WTC11 (cell line): ENCODE measurements at regions not wholly inside any gene's neighbourhood (a gene's known extent, or its start where the extent isn't known, plus 50 kb on each side); places are given as distances from the start of the nearest gene placed in this dataset.

Experiments used
- ATAC-seq: fragments of 200-7000 bp; cut with Tn5 transposase; 2 replicates; pipeline ENCODE4 v1.10.0; 2021; ENCODE audit warnings: mild to moderate bottlenecking, moderate library complexity
- CTCF ChIA-PET: fragments of 300-600 bp; sonication (Branson Sonifier 250); formaldehyde crosslinking; loops from one replicate; lab custom pipeline; 2021; ENCODE audit warnings: antibody characterized with exemption; lab: Charles Lee
- POLR2A ChIA-PET: fragments of 350-600 bp; sonication (Branson Sonifier 250); formaldehyde crosslinking; loops from one replicate; lab custom pipeline; 2021; ENCODE audit warnings: antibody characterized with exemption; lab: Charles Lee
- DNase-seq: peaks from one replicate; pipeline ENCODE4 v3.0.0; 2021; ENCODE audit warnings: low spot score
- H3K27ac Mint-ChIP-seq: 2 replicates; pipeline ENCODE4 v1.8.0; 2021; ENCODE audit warnings: mixed read lengths
- H3K27me3 Mint-ChIP-seq: 2 replicates; pipeline ENCODE4 v1.8.0; 2021; ENCODE audit warnings: low read depth, mild to moderate bottlenecking, moderate library complexity, mixed read lengths
- H3K36me3 Mint-ChIP-seq: 2 replicates; pipeline ENCODE4 v1.8.0; 2021; ENCODE audit warnings: mixed read lengths
- H3K4me1 Mint-ChIP-seq: 2 replicates; pipeline ENCODE4 v1.8.0; 2022; ENCODE audit warnings: mixed read lengths
- H3K4me3 Mint-ChIP-seq: 2 replicates; pipeline ENCODE4 v1.8.0; 2021; ENCODE audit warnings: mild to moderate bottlenecking, moderate library complexity, mixed read lengths
- H3K9me3 Mint-ChIP-seq: 2 replicates; pipeline ENCODE4 v1.8.0; 2021; ENCODE audit warnings: mixed read lengths
- ETV6 ChIP-seq: sonication (generic); formaldehyde crosslinking; IDR thresholded peaks from 2 replicates; pipeline ENCODE4 v1.8.1; 2022; ENCODE audit warnings: mild to moderate bottlenecking, missing genetic modification reagents
- RELA ChIP-seq: sonication (generic); formaldehyde crosslinking; IDR thresholded peaks from 2 replicates; pipeline ENCODE4 v1.8.1; 2022; ENCODE audit warnings: missing genetic modification reagents, mild to moderate bottlenecking, borderline replicate concordance
- SMAD4 ChIP-seq: sonication (generic); formaldehyde crosslinking; IDR thresholded peaks from 2 replicates; pipeline ENCODE4 v1.8.0; 2022; ENCODE audit warnings: mild to moderate bottlenecking, missing genetic modification reagents
- SP1 ChIP-seq: sonication (generic); formaldehyde crosslinking; conservative IDR thresholded peaks from 2 replicates; pipeline ENCODE4 v1.8.1; 2022; ENCODE audit warnings: missing genetic modification reagents
- TP53 ChIP-seq: sonication (generic); formaldehyde crosslinking; IDR thresholded peaks from 2 replicates; pipeline ENCODE4 v1.8.1; 2023; ENCODE audit warnings: mild to moderate bottlenecking, missing genetic modification reagents
- ZNF232 ChIP-seq: sonication (generic); formaldehyde crosslinking; IDR thresholded peaks from 2 replicates; pipeline ENCODE4 v1.8.0; 2022; ENCODE audit warnings: mild to moderate bottlenecking, missing genetic modification reagents
- ZNF263 ChIP-seq: sonication (generic); formaldehyde crosslinking; IDR thresholded peaks from 2 replicates; pipeline ENCODE4 v1.8.1; 2022; ENCODE audit warnings: low read depth, mild to moderate bottlenecking, moderate library complexity, missing genetic modification reagents
- ZNF317 ChIP-seq: sonication (generic); formaldehyde crosslinking; IDR thresholded peaks from 2 replicates; pipeline ENCODE4 v1.8.1; 2023; ENCODE audit warnings: low read depth, mild to moderate bottlenecking, moderate library complexity, missing genetic modification reagents, borderline replicate concordance
- ZNF671 ChIP-seq: fragments of 250-450 bp; sonication (Bioruptor Pico); IDR thresholded peaks from 2 replicates; pipeline ENCODE4 v1.8.0; 2021; ENCODE audit warnings: mild to moderate bottlenecking
- TF ChIP-seq, protein P1 (sequence below): fragments of 250-450 bp; sonication (Bioruptor Pico); IDR thresholded peaks from 2 replicates; pipeline ENCODE4 v1.9.0; 2021; ENCODE audit warnings: mild to moderate bottlenecking, borderline replicate concordance
- TF ChIP-seq, protein P2 (sequence below): sonication (generic); formaldehyde crosslinking; IDR thresholded peaks from 2 replicates; pipeline ENCODE4 v1.8.1; 2022; ENCODE audit warnings: missing genetic modification reagents, borderline replicate concordance
- TF ChIP-seq, protein P3 (sequence below): fragments of 250-450 bp; sonication (Bioruptor Pico); IDR thresholded peaks from 2 replicates; pipeline ENCODE4 v1.8.0; 2021; ENCODE audit warnings: mild to moderate bottlenecking
- TF ChIP-seq, protein P4 (sequence below): sonication (generic); formaldehyde crosslinking; IDR thresholded peaks from 2 replicates; pipeline ENCODE4 v1.8.0; 2023; ENCODE audit warnings: missing genetic modification reagents, mild to moderate bottlenecking, borderline replicate concordance
- TF ChIP-seq, protein P5 (sequence below): sonication (generic); formaldehyde crosslinking; IDR thresholded peaks from 2 replicates; pipeline ENCODE4 v1.8.0; 2022; ENCODE audit warnings: mild to moderate bottlenecking, missing genetic modification reagents
- TF ChIP-seq, protein P6 (sequence below): sonication (generic); formaldehyde crosslinking; IDR thresholded peaks from 2 replicates; pipeline ENCODE4 v1.8.0; 2022; ENCODE audit warnings: mild to moderate bottlenecking, missing genetic modification reagents
- TF ChIP-seq, protein P7 (sequence below): sonication (generic); formaldehyde crosslinking; IDR thresholded peaks from 2 replicates; pipeline ENCODE4 v1.8.0; 2022; ENCODE audit warnings: mild to moderate bottlenecking, missing genetic modification reagents
- TF ChIP-seq, protein P8 (sequence below): fragments of 250-450 bp; sonication (Bioruptor Pico); IDR thresholded peaks from 2 replicates; pipeline ENCODE4 v1.9.0; 2021; ENCODE audit warnings: mild to moderate bottlenecking

DNA sequence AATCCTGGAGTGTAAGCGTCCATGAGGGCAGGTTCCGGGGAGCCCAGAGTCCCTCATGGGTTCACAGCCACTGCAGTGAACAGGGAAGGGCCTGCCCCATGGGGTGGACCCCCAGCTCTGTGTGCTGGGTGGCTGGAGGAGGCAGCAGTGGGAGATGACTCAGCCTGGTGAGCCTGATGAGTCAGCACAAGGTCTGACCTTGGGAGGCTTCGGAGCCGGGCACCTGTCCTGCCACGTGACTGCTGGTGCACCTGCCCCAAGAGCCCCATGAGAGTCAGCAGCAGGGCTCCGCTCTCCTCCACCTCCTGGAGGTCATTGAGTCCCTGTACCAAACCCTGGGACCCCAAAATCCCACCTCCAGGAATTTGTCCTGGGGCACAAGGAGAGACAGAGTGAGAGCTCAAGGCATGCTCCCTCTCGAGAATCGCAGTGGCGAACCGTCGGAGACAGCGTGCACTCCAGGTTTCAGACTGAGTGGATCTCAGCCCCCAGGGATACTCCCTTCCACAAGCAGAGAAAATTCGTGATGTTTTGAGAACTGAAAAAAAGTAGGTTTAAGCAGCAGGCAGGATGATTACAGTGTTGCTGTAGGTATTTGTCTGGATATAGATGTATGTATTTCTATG is 1221.7 kb downstream of the BRD1 start:
- no peak for ATAC-seq
- no peak for TF ChIP-seq ZNF671
- TF ChIP-seq ZNF232 (CRISPR knock-in tag) = no peak
- no peak for TF ChIP-seq SMAD4
- no peak for TF ChIP-seq ETV6 (CRISPR knock-in tag)
- TF ChIP-seq, protein P1, sequence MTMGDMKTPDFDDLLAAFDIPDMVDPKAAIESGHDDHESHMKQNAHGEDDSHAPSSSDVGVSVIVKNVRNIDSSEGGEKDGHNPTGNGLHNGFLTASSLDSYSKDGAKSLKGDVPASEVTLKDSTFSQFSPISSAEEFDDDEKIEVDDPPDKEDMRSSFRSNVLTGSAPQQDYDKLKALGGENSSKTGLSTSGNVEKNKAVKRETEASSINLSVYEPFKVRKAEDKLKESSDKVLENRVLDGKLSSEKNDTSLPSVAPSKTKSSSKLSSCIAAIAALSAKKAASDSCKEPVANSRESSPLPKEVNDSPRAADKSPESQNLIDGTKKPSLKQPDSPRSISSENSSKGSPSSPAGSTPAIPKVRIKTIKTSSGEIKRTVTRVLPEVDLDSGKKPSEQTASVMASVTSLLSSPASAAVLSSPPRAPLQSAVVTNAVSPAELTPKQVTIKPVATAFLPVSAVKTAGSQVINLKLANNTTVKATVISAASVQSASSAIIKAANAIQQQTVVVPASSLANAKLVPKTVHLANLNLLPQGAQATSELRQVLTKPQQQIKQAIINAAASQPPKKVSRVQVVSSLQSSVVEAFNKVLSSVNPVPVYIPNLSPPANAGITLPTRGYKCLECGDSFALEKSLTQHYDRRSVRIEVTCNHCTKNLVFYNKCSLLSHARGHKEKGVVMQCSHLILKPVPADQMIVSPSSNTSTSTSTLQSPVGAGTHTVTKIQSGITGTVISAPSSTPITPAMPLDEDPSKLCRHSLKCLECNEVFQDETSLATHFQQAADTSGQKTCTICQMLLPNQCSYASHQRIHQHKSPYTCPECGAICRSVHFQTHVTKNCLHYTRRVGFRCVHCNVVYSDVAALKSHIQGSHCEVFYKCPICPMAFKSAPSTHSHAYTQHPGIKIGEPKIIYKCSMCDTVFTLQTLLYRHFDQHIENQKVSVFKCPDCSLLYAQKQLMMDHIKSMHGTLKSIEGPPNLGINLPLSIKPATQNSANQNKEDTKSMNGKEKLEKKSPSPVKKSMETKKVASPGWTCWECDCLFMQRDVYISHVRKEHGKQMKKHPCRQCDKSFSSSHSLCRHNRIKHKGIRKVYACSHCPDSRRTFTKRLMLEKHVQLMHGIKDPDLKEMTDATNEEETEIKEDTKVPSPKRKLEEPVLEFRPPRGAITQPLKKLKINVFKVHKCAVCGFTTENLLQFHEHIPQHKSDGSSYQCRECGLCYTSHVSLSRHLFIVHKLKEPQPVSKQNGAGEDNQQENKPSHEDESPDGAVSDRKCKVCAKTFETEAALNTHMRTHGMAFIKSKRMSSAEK = no peak
- TF ChIP-seq, protein P2, sequence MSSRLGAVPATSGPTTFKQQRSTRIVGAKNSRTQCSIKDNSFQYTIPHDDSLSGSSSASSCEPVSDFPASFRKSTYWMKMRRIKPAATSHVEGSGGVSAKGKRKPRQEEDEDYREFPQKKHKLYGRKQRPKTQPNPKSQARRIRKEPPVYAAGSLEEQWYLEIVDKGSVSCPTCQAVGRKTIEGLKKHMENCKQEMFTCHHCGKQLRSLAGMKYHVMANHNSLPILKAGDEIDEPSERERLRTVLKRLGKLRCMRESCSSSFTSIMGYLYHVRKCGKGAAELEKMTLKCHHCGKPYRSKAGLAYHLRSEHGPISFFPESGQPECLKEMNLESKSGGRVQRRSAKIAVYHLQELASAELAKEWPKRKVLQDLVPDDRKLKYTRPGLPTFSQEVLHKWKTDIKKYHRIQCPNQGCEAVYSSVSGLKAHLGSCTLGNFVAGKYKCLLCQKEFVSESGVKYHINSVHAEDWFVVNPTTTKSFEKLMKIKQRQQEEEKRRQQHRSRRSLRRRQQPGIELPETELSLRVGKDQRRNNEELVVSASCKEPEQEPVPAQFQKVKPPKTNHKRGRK (CRISPR knock-in tag) = no peak
- TF ChIP-seq TP53 = no peak
- TF ChIP-seq, protein P3, sequence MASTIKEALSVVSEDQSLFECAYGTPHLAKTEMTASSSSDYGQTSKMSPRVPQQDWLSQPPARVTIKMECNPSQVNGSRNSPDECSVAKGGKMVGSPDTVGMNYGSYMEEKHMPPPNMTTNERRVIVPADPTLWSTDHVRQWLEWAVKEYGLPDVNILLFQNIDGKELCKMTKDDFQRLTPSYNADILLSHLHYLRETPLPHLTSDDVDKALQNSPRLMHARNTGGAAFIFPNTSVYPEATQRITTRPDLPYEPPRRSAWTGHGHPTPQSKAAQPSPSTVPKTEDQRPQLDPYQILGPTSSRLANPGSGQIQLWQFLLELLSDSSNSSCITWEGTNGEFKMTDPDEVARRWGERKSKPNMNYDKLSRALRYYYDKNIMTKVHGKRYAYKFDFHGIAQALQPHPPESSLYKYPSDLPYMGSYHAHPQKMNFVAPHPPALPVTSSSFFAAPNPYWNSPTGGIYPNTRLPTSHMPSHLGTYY (CRISPR knock-in tag) = no peak
- no peak for TF ChIP-seq ZNF263 (CRISPR knock-in tag)
- no peak for TF ChIP-seq SP1 (CRISPR knock-in tag)
- TF ChIP-seq RELA = no peak
- TF ChIP-seq, protein P4, sequence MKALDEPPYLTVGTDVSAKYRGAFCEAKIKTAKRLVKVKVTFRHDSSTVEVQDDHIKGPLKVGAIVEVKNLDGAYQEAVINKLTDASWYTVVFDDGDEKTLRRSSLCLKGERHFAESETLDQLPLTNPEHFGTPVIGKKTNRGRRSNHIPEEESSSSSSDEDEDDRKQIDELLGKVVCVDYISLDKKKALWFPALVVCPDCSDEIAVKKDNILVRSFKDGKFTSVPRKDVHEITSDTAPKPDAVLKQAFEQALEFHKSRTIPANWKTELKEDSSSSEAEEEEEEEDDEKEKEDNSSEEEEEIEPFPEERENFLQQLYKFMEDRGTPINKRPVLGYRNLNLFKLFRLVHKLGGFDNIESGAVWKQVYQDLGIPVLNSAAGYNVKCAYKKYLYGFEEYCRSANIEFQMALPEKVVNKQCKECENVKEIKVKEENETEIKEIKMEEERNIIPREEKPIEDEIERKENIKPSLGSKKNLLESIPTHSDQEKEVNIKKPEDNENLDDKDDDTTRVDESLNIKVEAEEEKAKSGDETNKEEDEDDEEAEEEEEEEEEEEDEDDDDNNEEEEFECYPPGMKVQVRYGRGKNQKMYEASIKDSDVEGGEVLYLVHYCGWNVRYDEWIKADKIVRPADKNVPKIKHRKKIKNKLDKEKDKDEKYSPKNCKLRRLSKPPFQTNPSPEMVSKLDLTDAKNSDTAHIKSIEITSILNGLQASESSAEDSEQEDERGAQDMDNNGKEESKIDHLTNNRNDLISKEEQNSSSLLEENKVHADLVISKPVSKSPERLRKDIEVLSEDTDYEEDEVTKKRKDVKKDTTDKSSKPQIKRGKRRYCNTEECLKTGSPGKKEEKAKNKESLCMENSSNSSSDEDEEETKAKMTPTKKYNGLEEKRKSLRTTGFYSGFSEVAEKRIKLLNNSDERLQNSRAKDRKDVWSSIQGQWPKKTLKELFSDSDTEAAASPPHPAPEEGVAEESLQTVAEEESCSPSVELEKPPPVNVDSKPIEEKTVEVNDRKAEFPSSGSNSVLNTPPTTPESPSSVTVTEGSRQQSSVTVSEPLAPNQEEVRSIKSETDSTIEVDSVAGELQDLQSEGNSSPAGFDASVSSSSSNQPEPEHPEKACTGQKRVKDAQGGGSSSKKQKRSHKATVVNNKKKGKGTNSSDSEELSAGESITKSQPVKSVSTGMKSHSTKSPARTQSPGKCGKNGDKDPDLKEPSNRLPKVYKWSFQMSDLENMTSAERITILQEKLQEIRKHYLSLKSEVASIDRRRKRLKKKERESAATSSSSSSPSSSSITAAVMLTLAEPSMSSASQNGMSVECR (CRISPR knock-in tag) = no peak
- TF ChIP-seq, protein P5, sequence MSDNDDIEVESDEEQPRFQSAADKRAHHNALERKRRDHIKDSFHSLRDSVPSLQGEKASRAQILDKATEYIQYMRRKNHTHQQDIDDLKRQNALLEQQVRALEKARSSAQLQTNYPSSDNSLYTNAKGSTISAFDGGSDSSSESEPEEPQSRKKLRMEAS = no peak
- TF ChIP-seq, protein P6, sequence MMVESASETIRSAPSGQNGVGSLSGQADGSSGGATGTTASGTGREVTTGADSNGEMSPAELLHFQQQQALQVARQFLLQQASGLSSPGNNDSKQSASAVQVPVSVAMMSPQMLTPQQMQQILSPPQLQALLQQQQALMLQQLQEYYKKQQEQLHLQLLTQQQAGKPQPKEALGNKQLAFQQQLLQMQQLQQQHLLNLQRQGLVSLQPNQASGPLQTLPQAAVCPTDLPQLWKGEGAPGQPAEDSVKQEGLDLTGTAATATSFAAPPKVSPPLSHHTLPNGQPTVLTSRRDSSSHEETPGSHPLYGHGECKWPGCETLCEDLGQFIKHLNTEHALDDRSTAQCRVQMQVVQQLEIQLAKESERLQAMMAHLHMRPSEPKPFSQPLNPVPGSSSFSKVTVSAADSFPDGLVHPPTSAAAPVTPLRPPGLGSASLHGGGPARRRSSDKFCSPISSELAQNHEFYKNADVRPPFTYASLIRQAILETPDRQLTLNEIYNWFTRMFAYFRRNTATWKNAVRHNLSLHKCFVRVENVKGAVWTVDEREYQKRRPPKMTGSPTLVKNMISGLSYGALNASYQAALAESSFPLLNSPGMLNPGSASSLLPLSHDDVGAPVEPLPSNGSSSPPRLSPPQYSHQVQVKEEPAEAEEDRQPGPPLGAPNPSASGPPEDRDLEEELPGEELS (CRISPR knock-in tag) = no peak
- TF ChIP-seq ZNF317 (CRISPR knock-in tag) = no peak
- TF ChIP-seq, protein P7, sequence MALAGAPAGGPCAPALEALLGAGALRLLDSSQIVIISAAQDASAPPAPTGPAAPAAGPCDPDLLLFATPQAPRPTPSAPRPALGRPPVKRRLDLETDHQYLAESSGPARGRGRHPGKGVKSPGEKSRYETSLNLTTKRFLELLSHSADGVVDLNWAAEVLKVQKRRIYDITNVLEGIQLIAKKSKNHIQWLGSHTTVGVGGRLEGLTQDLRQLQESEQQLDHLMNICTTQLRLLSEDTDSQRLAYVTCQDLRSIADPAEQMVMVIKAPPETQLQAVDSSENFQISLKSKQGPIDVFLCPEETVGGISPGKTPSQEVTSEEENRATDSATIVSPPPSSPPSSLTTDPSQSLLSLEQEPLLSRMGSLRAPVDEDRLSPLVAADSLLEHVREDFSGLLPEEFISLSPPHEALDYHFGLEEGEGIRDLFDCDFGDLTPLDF (CRISPR knock-in tag) = no peak
- TF ChIP-seq, protein P8, sequence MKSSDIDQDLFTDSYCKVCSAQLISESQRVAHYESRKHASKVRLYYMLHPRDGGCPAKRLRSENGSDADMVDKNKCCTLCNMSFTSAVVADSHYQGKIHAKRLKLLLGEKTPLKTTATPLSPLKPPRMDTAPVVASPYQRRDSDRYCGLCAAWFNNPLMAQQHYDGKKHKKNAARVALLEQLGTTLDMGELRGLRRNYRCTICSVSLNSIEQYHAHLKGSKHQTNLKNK (CRISPR knock-in tag) = no peak
- Mint-ChIP-seq H3K27ac (peak overlapping the region; percentile 30; the same call in 1 of the 2 replicates), H3K9me3 (peaks cover 11% of the 10 kb centered on the region), H3K4me3 (no peak overlapping the region), H3K27me3 (no peaks in the 10 kb centered on the region), H3K4me1 (peaks cover 6% of the 10 kb centered on the region; the same call in 1 of the 2 replicates), H3K36me3 (peaks cover 11% of the 10 kb centered on the region; the same call in 1 of the 2 replicates)
- CTCF ChIA-PET = interaction anchor here (0.5 to 1.2 kb wide), 2 partner anchors 177 to 1803 kb away, joined by 3 read pairs; no protein-coding TSS in a partner anchor
- POLR2A ChIA-PET = no interaction called here
- DNase-seq = no peak
